ENCODE measurements at regions not wholly inside any gene's neighbourhood (a gene's known extent, or its start where the extent isn't known, plus 50 kb on each side); places are given as distances from the start of the nearest gene placed in this dataset.
"Not testable (repeated sequence)": the region's sequence is repeated elsewhere in the genome, so short reads cannot be mapped to it uniquely, and the experiment has no call there.

GRCh38 chr13:44750630-44751029 is 174.5 kb upstream of the TSC22D1 start:
- DNase-seq (ENCODE audit: low read depth), result no peak

- no peak for DNase-seq (ENCODE audit: low read depth)
Observed at GRCh38 chr13:44749906-44750305, 173.8 kb upstream of the TSC22D1 start.

GRCh38 chr13:44748439-44748838 is 172.3 kb upstream of the TSC22D1 start:
- no peak for DNase-seq (ENCODE audit: low read depth)

- DNase-seq (ENCODE audit: low read depth), result no peak
Observed at GRCh38 chr13:44747179-44747578, 171.0 kb upstream of the TSC22D1 start.

- no peak for DNase-seq (ENCODE audit: low read depth)
Observed at GRCh38 chr13:44746690-44747089, 170.6 kb upstream of the TSC22D1 start.

- no peak for DNase-seq (ENCODE audit: low read depth)
Observed at GRCh38 chr13:44744880-44745633, 168.9 kb upstream of the TSC22D1 start.

GRCh38 chr13:44739539-44739938 is 163.4 kb upstream of the TSC22D1 start:
- DNase-seq (ENCODE audit: low read depth), result no peak

- no peak for DNase-seq (ENCODE audit: low read depth)
Observed at GRCh38 chr13:44739120-44739519, 163.0 kb upstream of the TSC22D1 start.

GRCh38 chr13:44738463-44738862 is 162.3 kb upstream of the TSC22D1 start:
- no peak for DNase-seq (ENCODE audit: low read depth)

GRCh38 chr13:44735806-44736205 is 159.7 kb upstream of the TSC22D1 start:
- DNase-seq (ENCODE audit: low read depth), result no peak

- peak; percentile 56 for DNase-seq (ENCODE audit: low read depth)
Observed at GRCh38 chr13:44734201-44734707, 158.1 kb upstream of the TSC22D1 start.

GRCh38 chr13:44732503-44733098 is 156.5 kb upstream of the TSC22D1 start:
- no peak for DNase-seq (ENCODE audit: low read depth)

- DNase-seq (ENCODE audit: low read depth), result peak; percentile 49
Observed at GRCh38 chr13:44730851-44731250, 154.7 kb upstream of the TSC22D1 start.

GRCh38 chr13:44730099-44730498 is 154.0 kb upstream of the TSC22D1 start:
- no peak for DNase-seq (ENCODE audit: low read depth)

- DNase-seq (ENCODE audit: low read depth), result not testable (repeated sequence)
Observed at GRCh38 chr13:44727591-44727990, 151.5 kb upstream of the TSC22D1 start.

- no peak for DNase-seq (ENCODE audit: low read depth)
Observed at GRCh38 chr13:44726778-44727177, 150.6 kb upstream of the TSC22D1 start.

GRCh38 chr13:44726214-44726613 is 150.1 kb upstream of the TSC22D1 start:
- no peak for DNase-seq (ENCODE audit: low read depth)

GRCh38 chr13:44719857-44720671 is 143.9 kb upstream of the TSC22D1 start:
- DNase-seq (ENCODE audit: low read depth), result peak; percentile 99

- DNase-seq (ENCODE audit: low read depth), result no peak
Observed at GRCh38 chr13:44718467-44718866, 142.3 kb upstream of the TSC22D1 start.

GRCh38 chr13:44715287-44716230 is 139.4 kb upstream of the TSC22D1 start:
- DNase-seq (ENCODE audit: low read depth), result no peak

- peak; percentile 97 for DNase-seq (ENCODE audit: low read depth)
Observed at GRCh38 chr13:44713788-44714469, 137.8 kb upstream of the TSC22D1 start.
